ENCODE measurements at regions not wholly inside any gene's neighbourhood (a gene's known extent, or its start where the extent isn't known, plus 50 kb on each side); places are given as distances from the start of the nearest gene placed in this dataset.

DNA sequence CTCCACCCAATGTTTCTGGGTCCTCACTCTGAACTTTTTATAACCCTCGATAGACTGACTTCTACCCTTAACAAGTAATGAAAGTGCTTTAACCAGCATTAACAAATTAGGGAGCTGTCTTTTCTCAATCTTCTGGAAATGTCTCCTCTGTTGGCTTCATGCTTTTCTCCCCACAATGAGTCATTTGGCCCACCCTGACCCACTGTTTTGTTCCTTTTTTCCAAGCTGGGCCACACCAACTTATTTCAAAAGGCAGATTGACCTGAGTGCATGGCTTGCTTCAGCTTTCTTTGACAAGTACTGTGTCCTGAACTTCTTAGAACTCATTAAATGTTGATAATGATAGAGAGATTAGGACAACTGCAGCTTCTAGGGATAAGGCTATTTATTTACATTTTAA, 199.6 kb upstream of the SEMA6D start:
- Mint-ChIP-seq H3K4me3 (no peak overlapping the region), H3K27me3 (ENCODE audit: insufficient read depth) (peaks cover 12% of the 10 kb centered on the region), H3K27ac (no peak overlapping the region), H3K9me3 (no peaks in the 10 kb centered on the region), H3K36me3 (ENCODE audit: low read depth) (no peaks in the 10 kb centered on the region), H3K4me1 (peaks cover 9% of the 10 kb centered on the region)
- peaks cover 5% of the 10 kb centered on the region for H3K4me1 ChIP-seq (ENCODE audit: control insufficient read depth, insufficient read depth, low read length)
- H3K36me3 ChIP-seq (ENCODE audit: control insufficient read depth, insufficient read depth, low read length): no peaks in the 10 kb centered on the region
- H3K9me3 ChIP-seq (ENCODE audit: control insufficient read depth, low read length): no peaks in the 10 kb centered on the region
- peaks cover 15% of the 10 kb centered on the region for H3K27me3 ChIP-seq (ENCODE audit: control insufficient read depth, insufficient read depth, low read length, poor library complexity, severe bottlenecking)
- no peak for DNase-seq
- WGBS, 2 experiments (ENCODE audit: insufficient coverage in 1 of 2, insufficient read length in 1 of 2): 83 to 96% methylated on average over 1 of the region's 1 CpG
- H3K27ac ChIP-seq (ENCODE audit: low read depth, low read length): no peak overlapping the region
- TF ChIP-seq, protein P1, sequence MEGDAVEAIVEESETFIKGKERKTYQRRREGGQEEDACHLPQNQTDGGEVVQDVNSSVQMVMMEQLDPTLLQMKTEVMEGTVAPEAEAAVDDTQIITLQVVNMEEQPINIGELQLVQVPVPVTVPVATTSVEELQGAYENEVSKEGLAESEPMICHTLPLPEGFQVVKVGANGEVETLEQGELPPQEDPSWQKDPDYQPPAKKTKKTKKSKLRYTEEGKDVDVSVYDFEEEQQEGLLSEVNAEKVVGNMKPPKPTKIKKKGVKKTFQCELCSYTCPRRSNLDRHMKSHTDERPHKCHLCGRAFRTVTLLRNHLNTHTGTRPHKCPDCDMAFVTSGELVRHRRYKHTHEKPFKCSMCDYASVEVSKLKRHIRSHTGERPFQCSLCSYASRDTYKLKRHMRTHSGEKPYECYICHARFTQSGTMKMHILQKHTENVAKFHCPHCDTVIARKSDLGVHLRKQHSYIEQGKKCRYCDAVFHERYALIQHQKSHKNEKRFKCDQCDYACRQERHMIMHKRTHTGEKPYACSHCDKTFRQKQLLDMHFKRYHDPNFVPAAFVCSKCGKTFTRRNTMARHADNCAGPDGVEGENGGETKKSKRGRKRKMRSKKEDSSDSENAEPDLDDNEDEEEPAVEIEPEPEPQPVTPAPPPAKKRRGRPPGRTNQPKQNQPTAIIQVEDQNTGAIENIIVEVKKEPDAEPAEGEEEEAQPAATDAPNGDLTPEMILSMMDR (conservative IDR thresholded peaks at IDR 0.05): no peak
- H3K9ac ChIP-seq (ENCODE audit: extremely low read depth, low read length, poor library complexity, severe bottlenecking): no peak overlapping the region
- H3K4me3 ChIP-seq (ENCODE audit: low read length): no peak overlapping the region

- H3K27ac Mint-ChIP-seq: no peak overlapping the region
- no peak for DNase-seq
- no peak overlapping the region for H3K9ac ChIP-seq (ENCODE audit: extremely low read depth, low read length, poor library complexity, severe bottlenecking)
- TF ChIP-seq, protein P1 (conservative IDR thresholded peaks at IDR 0.05): no peak
- WGBS, 2 experiments (ENCODE audit: insufficient coverage in 1 of 2, insufficient read length in 1 of 2): 91 to 94% methylated on average over 3 to 12 of the region's 12 CpGs
- no peak overlapping the region for H3K4me3 ChIP-seq (ENCODE audit: low read length)
- H3K36me3 ChIP-seq (ENCODE audit: control insufficient read depth, insufficient read depth, low read length): no peaks in the 10 kb centered on the region
- no peaks in the 10 kb centered on the region for H3K36me3 Mint-ChIP-seq (ENCODE audit: low read depth)
- H3K9me3 ChIP-seq (ENCODE audit: control insufficient read depth, low read length): no peaks in the 10 kb centered on the region
- H3K4me1 ChIP-seq (ENCODE audit: control insufficient read depth, insufficient read depth, low read length): peaks cover 12% of the 10 kb centered on the region
- H3K4me3 Mint-ChIP-seq: no peak overlapping the region
- H3K4me1 Mint-ChIP-seq: peaks cover 5% of the 10 kb centered on the region
- H3K9me3 Mint-ChIP-seq: no peaks in the 10 kb centered on the region
- no peak overlapping the region for H3K27ac ChIP-seq (ENCODE audit: low read depth, low read length)
- peaks cover 4% of the 10 kb centered on the region for H3K27me3 ChIP-seq (ENCODE audit: control insufficient read depth, insufficient read depth, low read length, poor library complexity, severe bottlenecking)
- H3K27me3 Mint-ChIP-seq (ENCODE audit: insufficient read depth): peaks cover 14% of the 10 kb centered on the region
Observed at GRCh38 chr15:47523681-47524475, 193.4 kb upstream of the SEMA6D start.

- Histone ChIP-seq H3K36me3 (ENCODE audit: control insufficient read depth, insufficient read depth, low read length) (no peaks in the 10 kb centered on the region), H3K27me3 (ENCODE audit: control insufficient read depth, insufficient read depth, low read length, poor library complexity, severe bottlenecking) (no peaks in the 10 kb centered on the region), H3K4me1 (ENCODE audit: control insufficient read depth, insufficient read depth, low read length) (peaks cover 12% of the 10 kb centered on the region), H3K9ac (ENCODE audit: extremely low read depth, low read length, poor library complexity, severe bottlenecking) (no peak overlapping the region), H3K27ac (ENCODE audit: low read depth, low read length) (no peak overlapping the region), H3K9me3 (ENCODE audit: control insufficient read depth, low read length) (no peaks in the 10 kb centered on the region), H3K4me3 (ENCODE audit: low read length) (no peak overlapping the region)
- Mint-ChIP-seq H3K4me1 (peaks cover 5% of the 10 kb centered on the region), H3K4me3 (no peak overlapping the region), H3K9me3 (no peaks in the 10 kb centered on the region), H3K27ac (no peak overlapping the region), H3K27me3 (ENCODE audit: insufficient read depth) (peaks cover 2% of the 10 kb centered on the region), H3K36me3 (ENCODE audit: low read depth) (no peaks in the 10 kb centered on the region)
- no peak for DNase-seq
- TF ChIP-seq, protein P1 (conservative IDR thresholded peaks at IDR 0.05): no peak
- WGBS, 2 experiments (ENCODE audit: insufficient coverage in 1 of 2, insufficient read length in 1 of 2): 80 to 100% methylated on average over 1 of the region's 1 CpG
Observed at GRCh38 chr15:47529241-47529640, 188.1 kb upstream of the SEMA6D start.
